Medulla oblongata (tissue), 1 donor: ENCODE measurements at regions not wholly inside any gene's neighbourhood (a gene's known extent, or its start where the extent isn't known, plus 50 kb on each side); places are given as distances from the start of the nearest gene placed in this dataset.
"Not testable (repeated sequence)": the region's sequence is repeated elsewhere in the genome, so short reads cannot be mapped to it uniquely, and the experiment has no call there.

ENCODE experiments used
- DNase-seq: peaks from one replicate; pipeline ENCODE4 v3.0.0-alpha.2; 2015; ENCODE audit errors: extremely low spot score

DNA sequence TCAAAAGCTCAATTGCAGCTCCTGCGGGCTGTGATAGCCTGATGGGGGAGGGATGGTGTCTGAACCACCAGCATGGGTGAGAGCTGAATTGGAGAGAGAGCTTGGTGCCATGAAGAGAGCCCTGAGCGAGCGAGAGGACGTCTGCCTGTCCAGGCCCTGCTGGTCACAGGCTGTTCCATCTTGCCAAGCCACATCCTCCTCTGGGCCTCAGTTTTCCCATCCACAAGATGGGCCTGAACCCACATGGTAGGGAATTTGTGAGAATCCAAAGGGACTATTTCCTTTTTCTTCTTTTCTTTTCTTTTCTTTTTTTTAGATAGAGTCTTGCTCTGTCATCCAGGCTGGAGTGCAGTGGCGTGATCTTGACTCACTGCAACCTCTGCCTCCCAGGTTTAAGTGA lies 276.4 kb downstream of the VRK1 start:
- no peak for DNase-seq

DNA sequence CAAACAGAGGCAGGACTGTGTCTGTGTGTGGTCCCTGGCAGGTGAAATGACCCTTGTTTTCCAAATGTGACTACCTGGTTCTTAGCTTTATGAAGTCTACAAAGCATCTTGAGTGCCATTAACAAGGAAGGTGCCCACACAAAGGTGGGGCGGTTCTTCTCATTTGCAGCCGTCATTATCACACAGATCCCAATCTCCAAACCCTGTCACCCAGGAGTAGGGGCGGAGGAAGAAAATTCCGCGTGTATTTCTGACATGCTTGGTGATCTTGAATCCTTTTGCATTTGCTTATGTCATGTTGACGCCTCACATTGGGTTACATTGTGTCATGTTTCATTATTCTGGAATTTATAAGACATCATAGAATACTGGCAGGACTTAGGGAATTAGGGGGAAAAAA lies 277.3 kb downstream of the VRK1 start:
- no peak for DNase-seq

DNA sequence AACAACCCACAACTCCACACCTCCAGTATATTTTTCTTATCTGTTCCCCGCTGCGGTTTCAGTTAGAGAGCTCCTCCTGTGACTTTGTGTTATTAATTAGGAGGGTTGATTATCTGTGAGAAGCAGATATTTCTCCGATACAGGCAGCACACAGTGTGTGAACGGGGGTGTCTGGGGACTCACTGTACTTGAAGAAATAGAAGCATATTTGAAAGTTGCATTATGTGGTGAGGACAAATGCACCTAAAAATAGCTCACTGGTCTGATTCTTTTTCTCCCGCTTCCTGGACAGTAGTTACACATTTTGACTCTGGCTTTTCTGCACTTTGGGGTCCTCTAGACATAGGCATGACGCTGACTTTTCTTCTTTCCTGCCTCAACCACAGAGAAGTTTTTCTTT lies 277.7 kb downstream of the VRK1 start:
- DNase-seq = no peak

DNA sequence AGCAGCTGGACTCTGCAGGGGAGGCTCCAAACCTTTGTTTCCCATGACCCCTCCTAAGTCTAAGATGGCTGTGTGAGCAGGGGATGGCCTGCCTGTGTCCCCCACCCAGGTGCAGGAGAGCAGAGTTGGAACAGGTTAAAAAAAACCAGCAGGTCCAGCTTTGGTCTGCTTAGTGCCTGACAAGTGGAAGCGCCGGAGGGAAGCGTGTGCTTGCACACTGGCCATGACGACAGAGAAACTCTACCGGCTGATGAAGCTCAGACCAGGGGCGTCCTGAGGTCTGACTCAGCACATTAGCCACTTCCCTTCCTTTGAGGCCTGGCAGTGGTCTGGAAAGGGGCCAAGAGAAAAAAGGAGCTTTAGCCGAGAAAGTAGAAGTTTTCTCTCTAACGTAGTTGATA lies 280.1 kb downstream of the VRK1 start:
- peak; percentile 86 for DNase-seq

DNA sequence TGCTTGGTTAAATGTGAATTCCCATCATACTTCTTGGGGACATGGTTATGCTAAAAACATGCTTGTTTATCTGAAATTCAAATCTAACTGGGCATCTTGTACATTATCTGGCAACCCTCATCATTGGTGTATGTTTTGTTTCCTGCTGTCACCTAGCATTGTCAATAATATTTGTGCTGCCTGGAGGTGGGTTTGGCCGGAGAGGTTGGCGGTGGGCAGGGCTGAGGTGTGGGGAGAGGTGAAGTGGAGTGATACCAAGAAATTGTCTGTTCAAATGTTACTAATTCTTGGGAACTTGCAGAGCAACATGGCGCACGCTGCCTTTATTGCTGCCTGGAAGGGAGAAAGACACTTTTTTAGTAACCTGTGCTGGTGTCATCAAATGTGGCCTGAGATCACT lies 280.5 kb downstream of the VRK1 start:
- DNase-seq = no peak

DNA sequence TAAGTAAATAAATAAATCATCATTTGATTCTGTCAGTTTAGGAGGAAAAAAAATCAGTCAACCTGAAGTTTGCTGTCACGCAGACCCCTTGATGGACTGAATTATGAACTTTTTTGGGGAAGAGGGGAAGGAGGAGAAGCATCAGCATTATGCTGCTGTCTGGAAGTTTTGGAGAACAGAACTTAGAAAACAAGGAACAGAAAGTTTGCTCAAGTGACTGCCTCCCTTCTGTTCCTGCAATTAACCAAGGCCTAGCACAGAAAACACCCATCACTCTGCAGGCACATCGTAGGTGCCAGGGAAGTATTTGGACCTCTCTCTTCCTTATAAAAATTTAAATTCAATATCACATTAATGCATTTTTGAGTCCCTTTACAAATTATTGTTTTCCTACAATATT lies 283.8 kb downstream of the VRK1 start:
- peak; percentile 49 for DNase-seq

DNA sequence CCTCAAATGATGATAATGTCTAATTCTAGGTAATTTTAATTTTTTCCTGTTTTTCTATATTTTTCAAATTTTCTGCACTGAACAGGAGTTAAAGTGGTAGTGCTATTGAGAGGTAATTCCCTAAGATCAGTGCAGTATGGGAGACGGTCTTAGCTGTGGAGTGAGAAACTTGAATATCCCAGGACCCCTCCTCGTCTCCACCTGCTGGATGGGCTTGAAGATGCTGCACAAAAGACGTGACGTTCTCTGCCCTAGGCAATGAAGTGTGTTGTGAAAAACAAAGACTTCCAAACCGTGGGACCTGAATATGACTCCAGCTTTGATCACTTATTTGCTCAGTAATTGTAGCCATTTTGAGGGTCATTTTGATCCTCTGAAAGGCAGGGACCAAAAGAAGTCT lies 298.1 kb downstream of the VRK1 start:
- DNase-seq = no peak

DNA sequence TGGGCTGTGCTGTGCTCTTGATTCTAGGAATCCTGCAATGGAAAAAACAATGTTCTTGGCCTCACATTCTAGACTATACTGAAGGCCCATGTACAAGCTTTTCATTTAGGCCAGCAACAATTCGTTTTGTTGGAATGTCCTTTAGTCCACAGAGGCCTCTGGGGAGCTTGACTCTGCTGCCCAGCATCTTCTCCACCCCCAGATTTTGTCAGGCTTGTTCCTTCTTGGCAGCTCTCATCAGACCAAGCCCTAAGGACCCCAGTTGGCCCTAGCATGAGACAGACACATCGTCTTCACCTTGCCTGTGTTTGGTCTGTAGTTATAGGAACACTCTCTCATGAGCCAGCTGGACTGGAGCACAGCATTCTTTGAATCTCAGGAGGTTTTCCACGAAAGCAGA lies 300.1 kb downstream of the VRK1 start:
- DNase-seq = no peak

DNA sequence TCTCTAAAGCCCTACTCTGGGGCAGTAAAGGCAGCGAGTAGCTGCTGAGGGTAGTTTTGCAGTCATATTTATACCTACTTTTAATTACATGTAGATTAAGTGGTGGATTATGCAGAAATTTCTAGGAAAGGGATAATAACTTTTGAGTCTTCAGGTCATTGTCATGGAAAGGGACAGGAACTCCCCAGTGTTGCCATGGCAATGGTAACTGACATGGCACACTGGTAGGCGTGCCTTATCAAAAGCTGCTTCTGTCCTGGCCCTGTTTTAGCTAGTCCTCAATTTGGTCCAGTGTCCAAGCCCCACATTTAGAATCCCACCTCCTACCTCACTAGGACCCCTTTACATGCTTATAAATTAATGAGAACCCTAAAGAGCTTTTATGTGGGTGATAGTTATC lies 303.1 kb downstream of the VRK1 start:
- no peak for DNase-seq

DNA sequence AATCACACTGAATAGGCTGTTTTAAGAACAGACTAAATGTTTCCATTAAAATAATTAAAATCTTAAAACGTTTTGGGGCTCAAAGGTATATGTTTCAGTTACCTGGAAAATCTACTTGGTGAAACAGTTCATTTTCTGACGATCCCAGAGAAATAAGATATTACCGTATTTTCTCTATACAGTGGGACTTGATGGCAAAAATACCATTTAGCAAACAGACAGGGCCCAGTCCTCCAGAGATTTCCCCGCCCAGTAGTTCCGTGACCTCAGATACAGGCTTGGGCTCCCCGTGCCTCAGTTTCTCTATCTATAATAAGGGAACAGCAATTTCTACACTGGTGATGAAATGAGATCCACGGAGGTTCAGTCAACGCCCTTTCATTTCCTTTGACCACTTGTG lies 304.4 kb downstream of the VRK1 start:
- no peak for DNase-seq

DNA sequence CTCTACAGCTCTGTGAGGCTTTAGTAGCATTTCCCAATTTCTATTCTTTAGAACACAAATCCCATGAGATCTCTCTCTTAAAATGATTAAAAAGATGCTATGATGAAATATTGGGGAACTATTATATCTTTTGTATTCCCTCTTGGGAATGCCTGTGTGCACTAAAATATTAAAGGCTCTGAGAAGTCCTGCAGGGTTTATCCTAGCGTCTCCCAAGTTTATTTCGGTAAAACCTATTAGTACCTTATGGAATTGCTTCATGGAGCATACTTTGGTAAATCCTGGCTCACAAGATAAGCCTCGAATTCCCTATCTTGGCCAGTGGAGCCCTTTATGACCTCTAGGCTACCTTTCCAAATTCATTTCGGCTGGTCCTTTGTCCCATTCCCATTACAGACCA lies 306.8 kb downstream of the VRK1 start:
- no peak for DNase-seq

DNA sequence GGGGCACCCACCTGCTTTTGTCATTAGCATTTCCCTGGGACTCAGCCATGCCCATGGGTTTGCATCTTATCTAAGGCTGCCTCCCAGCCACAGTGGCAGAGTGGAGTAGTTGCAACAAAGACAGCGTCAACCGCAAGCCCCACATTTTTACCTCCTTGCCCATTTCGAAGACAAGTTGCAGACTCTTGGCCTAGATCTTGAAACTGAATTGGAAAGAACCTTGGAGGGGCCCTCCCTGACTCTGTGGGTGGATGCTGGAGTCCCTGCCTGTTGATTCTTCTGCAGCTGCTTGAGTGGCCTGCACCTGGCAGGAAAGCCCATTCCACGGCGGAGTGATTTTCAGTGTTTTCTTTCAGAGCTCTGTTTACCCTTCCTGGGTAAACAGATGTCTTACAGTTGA lies 309.0 kb downstream of the VRK1 start:
- no peak for DNase-seq

DNA sequence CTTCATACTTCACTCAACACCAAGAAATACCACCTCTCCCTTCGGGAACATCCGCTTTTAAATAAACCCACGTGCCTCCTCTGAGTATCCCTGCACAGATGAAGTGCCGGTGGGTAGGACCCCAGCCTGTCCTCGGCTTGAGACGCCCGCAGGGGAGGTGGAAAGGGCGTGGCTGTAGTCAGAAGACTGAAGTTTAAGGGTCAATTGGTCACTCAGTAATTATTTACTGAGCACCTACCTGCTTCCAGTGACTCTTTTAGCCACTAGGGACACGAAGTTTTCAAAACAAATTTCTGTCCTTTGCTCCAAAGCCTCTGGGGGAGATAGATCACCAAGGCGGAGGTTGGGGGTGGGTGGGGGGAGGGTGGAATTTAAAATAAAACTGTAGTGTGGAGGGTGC lies 309.4 kb downstream of the VRK1 start:
- DNase-seq = no peak

DNA sequence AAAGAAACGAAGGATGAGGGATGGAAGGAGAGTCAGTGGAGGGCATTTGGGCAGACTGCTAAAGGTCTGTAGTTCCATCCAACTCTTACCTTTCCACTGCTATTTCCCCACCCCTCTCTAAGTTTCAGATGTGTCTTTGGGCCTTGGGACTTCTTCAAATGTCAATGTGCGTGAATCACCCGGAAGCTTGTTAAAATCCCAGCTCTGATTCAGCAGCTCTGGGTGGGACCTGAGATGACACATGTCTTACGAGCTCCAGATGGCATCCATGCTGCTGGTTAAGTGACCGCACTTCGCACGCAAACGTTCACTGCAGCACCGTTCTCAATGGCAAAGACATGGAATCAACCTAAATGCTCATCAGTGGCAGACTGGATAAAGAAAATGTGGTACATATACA lies 309.9 kb downstream of the VRK1 start:
- DNase-seq = no peak

DNA sequence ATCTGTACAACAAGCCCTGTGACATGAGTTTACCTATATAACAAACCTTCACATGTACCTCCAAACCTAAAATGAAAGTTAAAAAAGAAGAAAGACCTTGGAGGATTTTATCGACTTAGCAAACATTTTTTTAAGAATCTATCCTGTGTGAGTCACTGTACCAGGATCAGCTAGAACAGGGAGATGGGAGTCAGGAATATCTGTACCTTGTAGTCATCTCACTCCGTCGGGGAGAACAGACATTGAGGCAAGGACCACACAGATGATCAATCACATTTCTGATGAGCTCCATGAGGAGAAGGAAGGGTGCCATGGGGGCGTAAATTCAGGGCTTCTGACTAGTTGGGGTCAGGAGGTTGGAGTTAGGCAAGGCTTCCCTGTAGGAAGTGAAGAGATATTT lies 310.6 kb downstream of the VRK1 start:
- DNase-seq = no peak

DNA sequence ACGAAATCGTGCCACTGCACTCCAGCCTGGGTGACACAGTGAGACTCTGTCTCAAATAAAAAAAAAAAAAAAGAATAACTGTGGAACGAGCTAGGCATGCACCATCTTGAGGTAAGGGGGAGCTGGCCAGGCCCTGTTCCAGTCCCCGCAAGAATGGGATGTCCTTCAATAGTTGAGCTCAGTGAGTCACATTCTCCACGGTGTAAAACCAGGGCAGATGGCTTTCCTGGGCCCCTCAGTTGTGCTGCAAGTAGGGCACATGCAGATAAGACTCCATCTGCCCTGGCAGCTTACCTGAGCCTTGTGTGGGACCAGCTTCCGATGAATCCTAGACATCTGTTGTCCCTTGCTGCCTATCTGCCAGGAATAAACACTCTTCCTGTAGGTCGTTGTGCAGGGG lies 312.1 kb downstream of the VRK1 start:
- DNase-seq = no peak

DNA sequence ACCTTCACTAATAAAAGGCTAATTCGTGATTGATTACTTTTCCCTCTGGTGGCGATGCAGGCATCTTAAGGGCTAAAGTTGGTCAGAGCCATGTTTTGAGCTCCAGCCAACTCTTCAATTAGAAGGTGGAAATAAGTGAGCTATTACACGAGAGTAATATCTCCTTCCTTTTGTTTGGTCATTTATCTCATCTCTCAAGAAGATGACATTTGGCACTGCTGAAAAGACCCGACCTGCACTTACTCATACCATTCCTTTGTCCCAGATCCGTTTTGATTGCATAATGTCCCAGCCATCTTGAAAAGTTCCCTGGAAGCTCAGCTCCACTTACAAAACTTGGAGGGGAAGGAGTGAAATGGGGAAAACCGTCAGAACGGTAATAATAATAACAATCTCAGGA lies 316.2 kb downstream of the VRK1 start:
- no peak for DNase-seq

DNA sequence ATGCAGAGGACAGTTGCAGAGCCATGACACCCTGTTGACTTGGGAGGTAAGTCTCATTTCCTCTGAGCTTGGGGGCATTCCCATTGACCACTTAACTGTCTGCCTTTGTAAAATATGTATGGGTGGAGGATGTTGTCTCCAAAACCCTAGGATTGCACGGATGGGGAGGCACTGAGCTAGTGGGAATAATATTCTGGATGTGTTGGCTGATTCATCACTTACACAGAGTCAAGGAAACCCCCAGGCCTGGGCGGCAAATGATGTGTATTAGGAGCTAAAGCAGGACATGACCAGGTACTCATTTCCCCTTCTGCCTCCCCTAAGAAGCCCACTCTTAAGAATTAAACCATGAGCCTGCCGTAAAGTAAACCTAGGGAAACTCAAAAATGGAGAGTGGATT lies 319.4 kb downstream of the VRK1 start:
- DNase-seq = no peak

DNA sequence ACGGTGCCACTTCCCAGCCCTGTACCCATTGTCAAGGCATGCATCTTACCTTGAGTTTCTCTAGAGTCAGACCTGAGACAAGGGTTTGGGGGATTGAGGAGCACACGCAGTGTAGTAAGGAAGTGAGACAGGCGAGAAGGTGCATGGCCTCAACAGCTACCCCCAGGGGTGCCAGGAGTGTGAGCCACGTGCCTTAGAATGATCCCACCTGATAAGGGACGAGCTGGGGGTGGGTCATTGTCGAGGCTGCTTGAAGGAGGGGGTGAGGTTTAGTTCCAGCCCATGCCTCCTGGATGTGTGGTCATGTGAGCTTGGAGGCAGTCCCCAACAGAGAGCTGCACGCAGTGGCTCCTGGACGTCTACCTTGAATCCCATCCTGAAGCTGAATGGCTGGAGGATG lies 320.5 kb downstream of the VRK1 start:
- no peak for DNase-seq

DNA sequence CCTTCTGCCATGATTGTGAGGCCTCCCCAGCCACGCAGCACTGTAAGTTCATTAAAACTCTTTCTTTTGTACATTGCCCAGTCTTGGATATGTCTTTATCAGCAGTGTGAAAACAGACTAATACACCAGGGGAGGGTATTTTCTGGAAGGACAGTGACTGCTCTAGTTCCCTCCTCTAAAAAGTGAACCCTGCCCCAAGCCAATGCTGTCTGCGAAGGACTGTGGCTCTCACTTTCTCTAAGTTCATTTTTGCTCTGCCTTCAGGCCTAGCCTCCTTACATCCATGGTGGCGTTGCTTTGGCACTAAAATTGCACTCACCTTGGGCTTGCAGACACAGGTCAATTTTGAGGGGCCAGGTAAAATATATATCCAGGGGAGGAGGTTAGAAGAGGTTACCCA lies 323.0 kb downstream of the VRK1 start:
- no peak for DNase-seq

DNA sequence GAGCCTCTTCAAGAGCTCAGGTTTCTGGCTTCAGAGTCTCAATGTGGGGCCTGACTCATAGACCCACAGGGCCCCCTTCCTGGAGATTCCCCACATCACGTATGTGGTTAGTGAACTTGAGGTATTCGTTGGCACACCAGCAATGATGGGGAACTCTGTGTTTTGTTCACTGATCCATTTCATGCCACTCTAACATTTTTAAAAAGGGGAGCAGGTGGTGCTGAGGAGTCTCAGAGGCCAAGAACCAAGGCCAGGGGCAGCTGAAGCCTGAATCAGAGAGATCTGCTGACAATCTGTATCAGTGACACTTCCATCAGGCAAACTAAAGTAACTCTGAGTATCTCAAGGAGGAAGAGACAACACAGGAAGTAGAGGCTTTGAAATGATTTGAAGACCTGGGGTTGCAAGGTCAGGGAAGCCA lies 323.4 kb downstream of the VRK1 start:
- DNase-seq = no peak

DNA sequence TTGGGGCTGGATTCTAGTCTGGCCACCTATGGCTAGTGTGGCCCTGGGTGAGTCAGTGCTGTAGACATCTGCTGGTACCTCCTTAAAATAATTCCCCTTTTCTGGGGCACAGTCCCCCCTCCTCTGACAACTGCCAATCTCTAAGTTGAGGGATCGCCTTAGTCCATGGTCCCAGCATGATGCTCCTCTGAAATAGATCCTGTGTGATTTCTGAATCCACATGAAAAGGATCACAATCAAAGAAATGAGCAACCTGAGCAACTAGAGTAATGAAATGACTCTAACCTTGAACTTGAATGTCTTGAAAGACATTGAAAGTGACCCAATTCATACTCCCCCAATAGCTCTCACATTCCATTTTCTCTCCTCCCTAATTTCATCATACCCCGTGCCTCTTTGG lies 332.5 kb downstream of the VRK1 start:
- no peak for DNase-seq

DNA sequence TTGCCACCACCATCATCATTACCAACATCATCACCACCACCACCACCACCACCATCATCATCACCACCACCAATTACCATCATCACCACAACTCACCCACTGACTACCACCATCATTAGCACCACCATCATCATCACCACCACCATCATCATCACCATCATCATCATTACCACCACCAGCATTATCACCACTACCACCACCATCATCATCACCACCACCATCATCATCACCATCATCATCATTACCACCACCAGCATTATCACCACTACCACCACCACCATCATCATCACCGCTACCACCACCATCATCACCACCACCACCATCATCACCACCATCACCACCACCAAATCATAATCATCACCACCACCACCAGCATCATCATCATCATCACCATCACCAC lies 338.7 kb downstream of the VRK1 start:
- DNase-seq = not testable (repeated sequence)

DNA sequence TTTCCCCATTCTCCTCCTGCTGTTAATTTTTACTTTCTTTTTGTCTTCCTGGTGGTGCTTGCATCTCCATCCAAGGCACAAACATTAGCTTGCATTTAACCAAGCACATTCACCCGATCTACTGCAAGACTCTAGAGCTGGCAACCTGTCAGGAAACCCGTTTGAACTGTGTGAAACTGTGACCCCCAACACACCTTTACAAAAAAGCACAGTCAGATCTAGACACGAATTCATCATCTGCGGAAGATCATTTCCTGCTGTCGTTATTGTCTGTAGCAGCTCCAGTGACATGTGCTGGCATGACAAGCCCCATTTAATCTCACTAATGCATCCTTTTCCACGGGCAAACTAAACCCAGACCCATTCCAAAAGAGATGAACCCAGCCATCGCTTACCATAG lies 340.5 kb downstream of the VRK1 start:
- no peak for DNase-seq

DNA sequence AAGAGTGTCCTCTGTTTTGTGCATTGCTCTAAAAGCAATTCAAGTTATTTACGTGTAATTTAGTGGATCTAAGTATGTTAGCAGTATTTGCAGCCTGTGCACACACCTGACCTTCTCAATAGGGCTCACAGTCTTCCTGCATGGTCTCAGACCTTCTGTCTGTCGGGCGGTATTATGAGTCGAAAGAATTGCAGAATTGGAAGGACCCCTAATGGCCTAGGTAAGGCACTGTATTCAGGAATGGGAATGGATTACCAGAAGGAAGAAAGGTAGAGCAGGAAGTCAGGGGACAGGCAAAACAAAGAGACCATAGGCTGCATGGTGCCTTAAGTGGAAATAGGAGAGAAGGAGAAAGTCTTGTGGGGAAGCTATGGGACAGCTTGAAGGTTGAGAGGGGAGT lies 341.6 kb downstream of the VRK1 start:
- no peak for DNase-seq
